Liver (tissue), 8 donors: ENCODE measurements at regions not wholly inside any gene's neighbourhood (a gene's known extent, or its start where the extent isn't known, plus 50 kb on each side); places are given as distances from the start of the nearest gene placed in this dataset.

ENCODE experiments used
- DNase-seq: peaks from one replicate; pipeline ENCODE4 v3.0.0-alpha.2; 2017; ENCODE audit warnings: low spot score
- H3K27ac ChIP-seq, 2 donors: one replicate each; pipeline ENCODE4 v1.7.0; 2013; ENCODE audit warnings: inconsistent platforms in 2 of 2, low read length in 2 of 2, control low read depth in 1 of 2, low read depth in 1 of 2, mild to moderate bottlenecking in 1 of 2
- H3K27me3 ChIP-seq, 4 donors: one replicate each; pipeline versions ENCODE4 v1.6.1 to v1.7.0; 2013; ENCODE audit warnings: low read length in 3 of 4, inconsistent platforms in 1 of 4, mild to moderate bottlenecking in 1 of 4, moderate library complexity in 1 of 4; ENCODE audit not compliant: control insufficient read depth in 4 of 4, insufficient read depth in 4 of 4
- H3K36me3 ChIP-seq, 4 donors: one replicate each; pipeline versions ENCODE4 v1.6.1 to v1.7.0; 2013; ENCODE audit warnings: low read length in 3 of 4, mild to moderate bottlenecking in 3 of 4, low read depth in 1 of 4, moderate library complexity in 1 of 4; ENCODE audit not compliant: control insufficient read depth in 4 of 4, insufficient read depth in 3 of 4
- H3K4me1 ChIP-seq, 4 donors: one replicate each; pipeline versions ENCODE4 v1.6.1 to v1.7.0; 2013; ENCODE audit warnings: low read length in 3 of 4, mild to moderate bottlenecking in 3 of 4, moderate library complexity in 1 of 4; ENCODE audit not compliant: control insufficient read depth in 4 of 4, insufficient read depth in 4 of 4
- H3K4me3 ChIP-seq, 3 donors: one replicate each; pipeline versions ENCODE4 v1.6.1 to v1.7.0; 2013; ENCODE audit warnings: low read length in 3 of 3, control low read depth in 1 of 3, low read depth in 1 of 3, mild to moderate bottlenecking in 1 of 3
- H3K9ac ChIP-seq, 2 donors: one replicate each; pipeline ENCODE4 v1.7.0; 2013; ENCODE audit warnings: low read length in 2 of 2, mild to moderate bottlenecking in 2 of 2, moderate library complexity in 2 of 2, control low read depth in 1 of 2, low read depth in 1 of 2
- H3K9me3 ChIP-seq, 4 donors: one replicate each; pipeline versions ENCODE4 v1.6.1 to v1.7.0; 2013; ENCODE audit warnings: low read length in 3 of 4; ENCODE audit not compliant: control insufficient read depth in 4 of 4
- FOXA1 ChIP-seq: IDR thresholded peaks from 2 replicates; pipeline ENCODE4 v1.6.1; 2016; ENCODE audit warnings: antibody characterized with exemption
- FOXA2 ChIP-seq: IDR thresholded peaks from 2 replicates; pipeline ENCODE4 v1.6.1; 2016; ENCODE audit warnings: antibody characterized with exemption
- NR2F2 ChIP-seq: IDR thresholded peaks from 2 replicates; pipeline ENCODE4 v1.6.1; 2016; ENCODE audit warnings: antibody characterized with exemption
- RAD21 ChIP-seq, 2 donors: IDR thresholded peaks; 2 replicates each; pipeline ENCODE4 v1.6.1; 2016; ENCODE audit warnings: antibody characterized with exemption in 2 of 2, mild to moderate bottlenecking in 2 of 2
- WGBS: extraction: QIAGEN DNeasy Blood & Tissue Kit; methylation state at CpG from one replicate; pipeline ENCODE4 v1.1.7; 2013; 5-methylcytosine and 5-hydroxymethylcytosine counted together
- TF ChIP-seq, protein P1 (sequence below): IDR thresholded peaks from 2 replicates; pipeline ENCODE4 v1.6.1; 2016; ENCODE audit warnings: antibody characterized with exemption, mild to moderate bottlenecking
- TF ChIP-seq, protein P2 (sequence below): fragments of 150-350 bp; IDR thresholded peaks from 2 replicates; pipeline ENCODE4 v1.5.1; 2017; ENCODE audit warnings: improper control_type of control experiment, low read depth, low read length; ENCODE audit not compliant: missing input control
- TF ChIP-seq, protein P3 (sequence below): IDR thresholded peaks from 2 replicates; pipeline ENCODE4 v1.6.1; 2016; ENCODE audit warnings: antibody characterized with exemption
- donor health status: healthy.
- donor health status: healthy.
- donor health status: healthy.
- donor health status: healthy.
- donor health status: healthy.

DNA sequence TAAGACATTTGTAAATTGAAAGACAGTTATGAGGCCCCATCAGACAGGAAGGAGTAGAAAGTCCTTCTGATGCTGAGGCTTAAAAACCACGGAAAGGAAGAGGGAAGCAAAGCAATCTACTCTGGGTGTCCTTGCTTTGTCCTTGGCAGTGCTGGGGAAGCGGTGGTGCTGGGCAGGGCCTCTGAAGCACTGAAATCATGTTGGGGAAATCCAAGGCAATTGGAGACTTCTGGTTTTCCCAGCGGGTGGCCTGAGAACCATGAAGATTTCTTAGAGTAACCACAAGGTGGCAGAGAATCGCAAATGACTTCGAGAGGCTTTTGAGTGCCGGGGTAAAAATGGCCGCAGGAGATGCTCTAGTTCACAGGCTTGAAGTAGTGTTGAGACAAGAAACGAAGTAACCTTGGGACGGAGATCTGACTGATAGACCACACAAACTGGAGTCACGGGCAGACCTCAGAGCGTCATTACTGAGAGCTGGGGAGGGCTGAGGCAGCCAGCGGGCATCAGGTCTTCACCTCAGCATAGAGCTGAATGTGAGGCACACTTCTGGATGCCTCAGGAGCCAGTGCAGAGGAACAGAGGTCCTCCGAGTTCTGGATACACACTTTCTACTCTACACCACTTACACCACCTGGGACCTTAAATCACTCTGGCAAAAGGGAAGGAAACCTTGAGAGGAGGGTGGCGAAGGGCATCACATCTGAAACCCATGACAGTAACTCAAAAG is 130.7 kb upstream of the GPRIN3 start:
- no peak overlapping the region for H3K27ac ChIP-seq
- WGBS, result 67% methylated on average over 14 of the region's 14 CpGs
- TF ChIP-seq, protein P1, sequence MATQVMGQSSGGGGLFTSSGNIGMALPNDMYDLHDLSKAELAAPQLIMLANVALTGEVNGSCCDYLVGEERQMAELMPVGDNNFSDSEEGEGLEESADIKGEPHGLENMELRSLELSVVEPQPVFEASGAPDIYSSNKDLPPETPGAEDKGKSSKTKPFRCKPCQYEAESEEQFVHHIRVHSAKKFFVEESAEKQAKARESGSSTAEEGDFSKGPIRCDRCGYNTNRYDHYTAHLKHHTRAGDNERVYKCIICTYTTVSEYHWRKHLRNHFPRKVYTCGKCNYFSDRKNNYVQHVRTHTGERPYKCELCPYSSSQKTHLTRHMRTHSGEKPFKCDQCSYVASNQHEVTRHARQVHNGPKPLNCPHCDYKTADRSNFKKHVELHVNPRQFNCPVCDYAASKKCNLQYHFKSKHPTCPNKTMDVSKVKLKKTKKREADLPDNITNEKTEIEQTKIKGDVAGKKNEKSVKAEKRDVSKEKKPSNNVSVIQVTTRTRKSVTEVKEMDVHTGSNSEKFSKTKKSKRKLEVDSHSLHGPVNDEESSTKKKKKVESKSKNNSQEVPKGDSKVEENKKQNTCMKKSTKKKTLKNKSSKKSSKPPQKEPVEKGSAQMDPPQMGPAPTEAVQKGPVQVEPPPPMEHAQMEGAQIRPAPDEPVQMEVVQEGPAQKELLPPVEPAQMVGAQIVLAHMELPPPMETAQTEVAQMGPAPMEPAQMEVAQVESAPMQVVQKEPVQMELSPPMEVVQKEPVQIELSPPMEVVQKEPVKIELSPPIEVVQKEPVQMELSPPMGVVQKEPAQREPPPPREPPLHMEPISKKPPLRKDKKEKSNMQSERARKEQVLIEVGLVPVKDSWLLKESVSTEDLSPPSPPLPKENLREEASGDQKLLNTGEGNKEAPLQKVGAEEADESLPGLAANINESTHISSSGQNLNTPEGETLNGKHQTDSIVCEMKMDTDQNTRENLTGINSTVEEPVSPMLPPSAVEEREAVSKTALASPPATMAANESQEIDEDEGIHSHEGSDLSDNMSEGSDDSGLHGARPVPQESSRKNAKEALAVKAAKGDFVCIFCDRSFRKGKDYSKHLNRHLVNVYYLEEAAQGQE, result no peak
- TF ChIP-seq RAD21 (IDR thresholded peaks at IDR 0.05) (peak; percentile 45 to 72), FOXA1 (no peak)
- peaks cover 0 to 3% (median 0%) of the 10 kb centered on the region in 4 donors for H3K27me3 ChIP-seq
- H3K4me1 ChIP-seq, result no peaks in the 10 kb centered on the region
- no peak for DNase-seq
- H3K4me3 ChIP-seq, result no peak overlapping the region
- H3K9me3 ChIP-seq, result no peaks in the 10 kb centered on the region
- no peaks in the 10 kb centered on the region for H3K36me3 ChIP-seq
- no peak overlapping the region for H3K9ac ChIP-seq

DNA sequence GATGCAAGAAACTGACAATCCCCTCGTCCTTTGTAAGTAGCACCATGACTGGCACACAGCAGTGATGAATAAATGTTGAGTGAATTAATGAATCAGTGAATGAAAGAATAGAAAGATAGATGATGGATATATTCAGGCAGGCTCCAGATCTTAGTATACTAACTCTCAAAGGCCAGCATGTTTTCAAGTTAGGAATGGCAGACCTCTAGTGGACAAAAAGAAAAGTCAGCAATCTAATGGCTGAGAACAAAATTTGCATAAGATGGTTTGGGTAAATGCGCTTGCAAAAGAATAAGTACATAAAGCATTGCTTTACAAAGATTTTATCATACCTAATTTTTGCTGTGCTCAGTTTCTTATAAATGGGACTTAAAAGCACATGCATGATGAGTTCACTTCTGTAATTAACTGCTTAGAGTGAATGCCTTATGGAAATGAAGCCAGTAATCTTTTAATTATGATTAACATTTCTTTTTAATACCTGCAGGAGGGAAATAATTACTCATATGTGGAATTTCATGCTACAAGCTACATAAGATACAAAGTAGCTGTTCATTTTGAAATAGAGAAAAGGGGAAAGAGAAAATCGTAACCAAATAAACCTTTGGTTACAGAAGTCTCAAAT is 126.9 kb upstream of the GPRIN3 start:
- TF ChIP-seq, protein P2, sequence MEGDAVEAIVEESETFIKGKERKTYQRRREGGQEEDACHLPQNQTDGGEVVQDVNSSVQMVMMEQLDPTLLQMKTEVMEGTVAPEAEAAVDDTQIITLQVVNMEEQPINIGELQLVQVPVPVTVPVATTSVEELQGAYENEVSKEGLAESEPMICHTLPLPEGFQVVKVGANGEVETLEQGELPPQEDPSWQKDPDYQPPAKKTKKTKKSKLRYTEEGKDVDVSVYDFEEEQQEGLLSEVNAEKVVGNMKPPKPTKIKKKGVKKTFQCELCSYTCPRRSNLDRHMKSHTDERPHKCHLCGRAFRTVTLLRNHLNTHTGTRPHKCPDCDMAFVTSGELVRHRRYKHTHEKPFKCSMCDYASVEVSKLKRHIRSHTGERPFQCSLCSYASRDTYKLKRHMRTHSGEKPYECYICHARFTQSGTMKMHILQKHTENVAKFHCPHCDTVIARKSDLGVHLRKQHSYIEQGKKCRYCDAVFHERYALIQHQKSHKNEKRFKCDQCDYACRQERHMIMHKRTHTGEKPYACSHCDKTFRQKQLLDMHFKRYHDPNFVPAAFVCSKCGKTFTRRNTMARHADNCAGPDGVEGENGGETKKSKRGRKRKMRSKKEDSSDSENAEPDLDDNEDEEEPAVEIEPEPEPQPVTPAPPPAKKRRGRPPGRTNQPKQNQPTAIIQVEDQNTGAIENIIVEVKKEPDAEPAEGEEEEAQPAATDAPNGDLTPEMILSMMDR, result peak; percentile 83
- TF ChIP-seq, protein P3, sequence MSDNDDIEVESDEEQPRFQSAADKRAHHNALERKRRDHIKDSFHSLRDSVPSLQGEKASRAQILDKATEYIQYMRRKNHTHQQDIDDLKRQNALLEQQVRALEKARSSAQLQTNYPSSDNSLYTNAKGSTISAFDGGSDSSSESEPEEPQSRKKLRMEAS, result no peak
- peak; percentile 96 to 97 for TF ChIP-seq RAD21 (IDR thresholded peaks at IDR 0.05)
- Histone ChIP-seq H3K36me3 (no peaks in the 10 kb centered on the region), H3K27me3 (peaks cover 0 to 3% (median 0%) of the 10 kb centered on the region in 4 donors), H3K9me3 (no peaks in the 10 kb centered on the region), H3K27ac (no peak overlapping the region), H3K4me3 (no peak overlapping the region), H3K4me1 (no peaks in the 10 kb centered on the region), H3K9ac (no peak overlapping the region)
- 46% methylated on average over 3 of the region's 3 CpGs for WGBS
- DNase-seq, result no peak

DNA sequence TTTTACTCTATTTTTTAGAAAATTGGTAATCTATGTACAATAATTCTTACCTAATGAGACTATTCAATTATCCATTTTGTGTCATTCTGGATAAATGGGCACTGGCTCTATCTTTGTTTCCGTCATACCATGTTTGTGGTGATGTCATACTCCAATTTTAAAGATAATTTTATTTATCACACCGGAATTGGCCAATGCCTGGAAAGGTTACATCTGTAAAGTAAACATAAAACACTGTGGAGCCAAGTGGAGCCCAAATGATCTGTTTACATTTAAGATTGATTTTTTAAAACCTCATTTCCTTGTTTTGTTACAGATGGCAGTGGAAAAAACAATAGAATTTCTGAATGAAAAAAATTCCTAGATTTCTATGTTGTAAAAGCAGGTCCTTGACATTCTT is 120.2 kb upstream of the GPRIN3 start:
- H3K4me3 ChIP-seq, result no peak overlapping the region
- WGBS, result 21% methylated on average over 2 of the region's 2 CpGs
- H3K27ac ChIP-seq, result no peak overlapping the region

More for the DNA sequence above, 120.2 kb upstream of the GPRIN3 start:
- no peak for TF ChIP-seq FOXA1
- no peak for TF ChIP-seq NR2F2
- no peak for TF ChIP-seq FOXA2
- Histone ChIP-seq H3K27me3 (no peaks in the 10 kb centered on the region), H3K4me1 (no peaks in the 10 kb centered on the region), H3K9me3 (no peaks in the 10 kb centered on the region), H3K36me3 (no peaks in the 10 kb centered on the region), H3K9ac (no peak overlapping the region)
- no peak for DNase-seq
